LNCaP clone FGC (cell line): ENCODE measurements at regions not wholly inside any gene's neighbourhood (a gene's known extent, or its start where the extent isn't known, plus 50 kb on each side); places are given as distances from the start of the nearest gene placed in this dataset.

Experiments used
- DNase-seq: peaks from one replicate; pipeline ENCODE4 v3.0.0-alpha.2; 2011; ENCODE audit warnings: low read depth
- H3K4me3 ChIP-seq: 2 replicates; pipeline ENCODE4 v1.5.1; 2011; ENCODE audit warnings: mild to moderate bottlenecking, low read depth, low read length, control low read depth
- CTCF ChIP-seq: IDR thresholded peaks from 2 replicates; pipeline ENCODE4 v1.5.1; 2012; ENCODE audit warnings: mild to moderate bottlenecking; ENCODE audit not compliant: control insufficient read depth, insufficient read depth; ENCODE audit errors: extremely low read depth

GRCh38 chr5:26662806-26663360 lies 375.5 kb downstream of the CDH9 start:
- no peak for TF ChIP-seq CTCF
- no peak for DNase-seq
- H3K4me3 ChIP-seq = no peak overlapping the region

GRCh38 chr5:26660116-26660515 lies 378.3 kb downstream of the CDH9 start:
- DNase-seq = no peak
- TF ChIP-seq CTCF = no peak
- no peak overlapping the region for H3K4me3 ChIP-seq

DNA sequence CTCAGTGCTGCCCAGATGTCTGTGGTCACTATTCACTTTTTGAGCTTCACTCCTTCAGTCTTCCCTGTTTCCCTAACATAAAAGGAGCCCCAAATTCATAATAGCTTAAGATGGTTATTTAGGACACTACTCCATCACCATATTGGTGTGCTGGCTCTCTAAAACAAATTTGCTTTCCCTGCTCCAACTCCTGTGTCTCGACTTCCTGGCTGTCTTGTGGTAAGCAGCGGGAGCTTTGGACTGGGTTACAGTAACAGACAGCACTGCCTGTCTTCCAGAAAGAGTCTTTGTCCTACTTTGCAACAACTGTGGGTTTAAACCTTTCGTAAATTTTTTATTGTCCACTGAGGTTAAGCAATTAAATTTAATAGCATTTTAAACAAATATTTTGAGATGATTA lies 389.4 kb downstream of the CDH9 start:
- peak; percentile 90 for DNase-seq
- no peak for TF ChIP-seq CTCF
- no peak overlapping the region for H3K4me3 ChIP-seq

GRCh38 chr5:26647781-26648180 lies 390.6 kb downstream of the CDH9 start:
- no peak for DNase-seq
- no peak for TF ChIP-seq CTCF

GRCh38 chr5:26645659-26646058 lies 392.7 kb downstream of the CDH9 start:
- DNase-seq = no peak
- no peak for TF ChIP-seq CTCF

More at GRCh38 chr5:26647781-26648180, 390.6 kb downstream of the CDH9 start:
- H3K4me3 ChIP-seq = no peak overlapping the region

GRCh38 chr5:26641492-26641891 lies 396.9 kb downstream of the CDH9 start:
- peak; percentile 67 for DNase-seq
- no peak overlapping the region for H3K4me3 ChIP-seq
- TF ChIP-seq CTCF = no peak

More at GRCh38 chr5:26645659-26646058, 392.7 kb downstream of the CDH9 start:
- H3K4me3 ChIP-seq = no peak overlapping the region

- no peak overlapping the region for H3K4me3 ChIP-seq
- TF ChIP-seq CTCF = no peak
- DNase-seq = no peak
These were observed 413.3 kb downstream of the CDH9 start for GRCh38 chr5:26625099-26625498.
